LNCAP (cell line): ENCODE measurements at regions not wholly inside any gene's neighbourhood (a gene's known extent, or its start where the extent isn't known, plus 50 kb on each side); places are given as distances from the start of the nearest gene placed in this dataset.

Source experiments
- TF ChIP-seq, protein P1 (sequence below): fragments of 450-650 bp; IDR thresholded peaks from 2 replicates; pipeline ENCODE4 v1.5.1; 2017; ENCODE audit warnings: mild to moderate bottlenecking

DNA sequence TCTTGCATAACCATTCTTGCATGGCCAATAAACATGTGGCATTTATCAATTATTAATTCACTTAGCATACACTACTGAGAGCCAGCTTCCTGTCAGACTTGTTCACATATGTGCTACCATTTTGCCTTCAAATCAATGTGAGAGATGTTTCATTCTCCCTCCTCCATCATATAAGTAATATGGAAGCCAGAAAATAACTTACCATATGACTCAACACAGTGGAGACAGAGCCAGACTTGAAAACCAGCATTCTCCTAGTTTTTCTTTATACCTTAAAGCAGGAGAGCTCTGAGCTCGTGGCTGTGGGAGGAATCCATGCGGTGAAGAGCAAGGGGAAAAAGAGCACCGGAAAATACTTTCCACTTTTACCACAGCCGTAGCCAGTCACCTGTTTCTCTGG is 215.0 kb upstream of the LRATD1 start:
- TF ChIP-seq, protein P1, sequence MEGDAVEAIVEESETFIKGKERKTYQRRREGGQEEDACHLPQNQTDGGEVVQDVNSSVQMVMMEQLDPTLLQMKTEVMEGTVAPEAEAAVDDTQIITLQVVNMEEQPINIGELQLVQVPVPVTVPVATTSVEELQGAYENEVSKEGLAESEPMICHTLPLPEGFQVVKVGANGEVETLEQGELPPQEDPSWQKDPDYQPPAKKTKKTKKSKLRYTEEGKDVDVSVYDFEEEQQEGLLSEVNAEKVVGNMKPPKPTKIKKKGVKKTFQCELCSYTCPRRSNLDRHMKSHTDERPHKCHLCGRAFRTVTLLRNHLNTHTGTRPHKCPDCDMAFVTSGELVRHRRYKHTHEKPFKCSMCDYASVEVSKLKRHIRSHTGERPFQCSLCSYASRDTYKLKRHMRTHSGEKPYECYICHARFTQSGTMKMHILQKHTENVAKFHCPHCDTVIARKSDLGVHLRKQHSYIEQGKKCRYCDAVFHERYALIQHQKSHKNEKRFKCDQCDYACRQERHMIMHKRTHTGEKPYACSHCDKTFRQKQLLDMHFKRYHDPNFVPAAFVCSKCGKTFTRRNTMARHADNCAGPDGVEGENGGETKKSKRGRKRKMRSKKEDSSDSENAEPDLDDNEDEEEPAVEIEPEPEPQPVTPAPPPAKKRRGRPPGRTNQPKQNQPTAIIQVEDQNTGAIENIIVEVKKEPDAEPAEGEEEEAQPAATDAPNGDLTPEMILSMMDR: no peak

DNA sequence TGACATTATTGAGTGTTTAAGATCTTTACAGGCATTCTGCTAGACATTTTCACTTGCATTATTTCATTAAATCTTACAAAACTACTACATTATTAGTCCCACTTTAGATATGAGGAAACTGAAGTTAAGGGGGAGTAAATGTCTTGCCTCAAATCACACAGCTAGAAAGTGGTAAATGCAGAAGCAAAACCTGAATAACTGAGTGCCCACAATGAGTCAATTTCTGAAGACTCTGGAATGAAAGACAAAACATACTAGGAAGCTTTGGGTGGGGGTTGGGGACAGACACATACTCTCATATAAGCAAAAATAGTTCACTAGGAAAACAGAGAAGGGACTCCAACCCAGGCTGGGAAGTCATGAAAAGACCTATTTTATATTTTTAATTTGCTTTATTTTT is 214.4 kb upstream of the LRATD1 start:
- TF ChIP-seq, protein P1: no peak

DNA sequence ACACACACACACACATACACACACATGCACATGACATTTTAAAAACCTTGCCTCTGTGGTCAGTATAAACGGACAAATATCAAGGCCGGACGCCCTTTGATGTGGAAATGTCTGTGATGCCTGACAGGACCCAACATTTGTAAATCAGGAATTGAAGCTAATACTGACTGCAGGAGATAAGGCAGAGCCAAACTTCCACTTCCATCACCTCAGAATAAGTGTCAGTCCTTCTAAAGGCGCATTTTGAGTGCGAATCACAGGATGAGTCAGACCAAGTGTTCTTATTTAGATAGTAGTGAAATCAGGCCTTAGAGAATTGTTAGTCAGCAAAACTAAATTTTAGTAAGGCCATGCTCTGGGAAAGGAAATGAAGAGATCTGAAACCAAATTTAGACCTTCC is 211.7 kb upstream of the LRATD1 start:
- TF ChIP-seq, protein P1: no peak

GRCh38 chr2:14422426-14422825 is 210.1 kb upstream of the LRATD1 start:
- TF ChIP-seq, protein P1: no peak

DNA sequence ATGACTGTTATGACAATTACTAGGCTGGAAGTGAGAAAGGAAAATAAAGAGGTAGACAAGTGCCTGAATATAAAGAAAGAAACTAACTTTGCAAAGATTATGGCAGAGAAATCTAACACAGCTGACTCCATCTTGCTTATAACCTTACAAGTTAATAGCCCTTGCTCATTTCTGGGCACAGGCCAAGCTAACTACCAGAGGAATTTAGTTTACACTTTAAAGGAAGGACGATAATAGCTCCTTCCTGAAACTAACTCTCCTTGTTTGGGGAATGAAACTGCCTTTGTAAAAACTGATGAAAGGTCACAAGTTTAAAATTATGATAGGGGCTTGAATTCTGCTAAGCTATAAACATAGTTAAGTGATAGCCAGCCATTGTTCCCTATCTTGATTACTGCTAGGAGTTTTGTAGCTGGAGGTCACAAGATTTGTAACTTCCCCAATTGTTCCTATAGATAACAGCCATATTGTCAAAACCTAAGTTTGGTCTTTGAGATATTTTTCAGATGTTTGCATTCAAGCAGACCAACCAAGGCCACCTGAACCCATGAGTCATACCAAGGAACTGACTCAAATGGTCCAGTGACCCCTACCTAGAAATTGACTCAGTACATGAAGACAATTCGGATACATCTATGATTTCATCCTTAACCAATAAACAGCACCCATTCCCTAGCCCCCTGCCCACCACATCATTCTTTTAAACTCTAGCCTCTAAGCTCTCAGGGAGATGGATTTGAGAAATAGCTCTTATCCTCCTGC is 209.2 kb upstream of the LRATD1 start:
- TF ChIP-seq, protein P1: no peak

- TF ChIP-seq, protein P1: no peak
Measured at GRCh38 chr2:14424478-14425390, 207.8 kb upstream of the LRATD1 start.

DNA sequence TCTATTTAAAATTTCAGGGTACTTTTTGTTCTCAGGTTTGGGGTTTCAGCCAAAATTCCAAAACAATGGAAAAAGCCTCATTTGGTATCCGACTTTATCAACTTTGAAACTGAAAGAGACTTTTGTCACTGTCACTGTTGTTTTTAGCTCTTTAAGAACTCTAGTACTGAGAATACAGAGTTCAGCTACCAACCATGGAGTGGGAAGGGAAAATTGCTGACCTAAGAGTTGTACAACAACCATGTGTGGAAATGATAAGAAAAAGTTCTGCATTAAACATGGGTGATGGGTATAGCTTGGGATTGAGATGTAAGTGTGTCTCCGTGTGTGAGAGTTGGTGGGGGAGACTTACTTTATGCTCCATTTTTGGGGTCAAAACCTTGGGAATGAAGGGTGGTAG is 206.6 kb upstream of the LRATD1 start:
- TF ChIP-seq, protein P1: no peak
